Lung (tissue), 11 donors: ENCODE measurements at regions not wholly inside any gene's neighbourhood (a gene's known extent, or its start where the extent isn't known, plus 50 kb on each side); places are given as distances from the start of the nearest gene placed in this dataset.

ENCODE experiments used
- ATAC-seq: fragments of 200-7000 bp; cut with Tn5 transposase; one replicate; pipeline ENCODE4 v1.9.1; 2020; ENCODE audit warnings: moderate number of reproducible peaks; ENCODE audit not compliant: insufficient read depth, low FRiP score
- DNase-seq, 3 donors: peaks; one replicate each; pipeline ENCODE4 v3.0.0-alpha.2; 2013 to 2017
- H3K27ac ChIP-seq, 2 donors: one replicate each; pipeline ENCODE4 v1.5.1; 2013; ENCODE audit warnings: mild to moderate bottlenecking in 2 of 2, moderate library complexity in 2 of 2, control low read depth in 1 of 2, inconsistent platforms in 1 of 2, low read depth in 1 of 2, low read length in 1 of 2
- H3K27me3 ChIP-seq, 3 donors: one replicate each; pipeline ENCODE4 v1.5.1; 2013; ENCODE audit warnings: low read length in 2 of 3; ENCODE audit not compliant: control insufficient read depth in 3 of 3, insufficient read depth in 3 of 3
- H3K36me3 ChIP-seq, 4 donors: one replicate each; pipeline ENCODE4 v1.5.1; 2013; ENCODE audit warnings: low read length in 4 of 4, mild to moderate bottlenecking in 1 of 4, moderate library complexity in 1 of 4; ENCODE audit not compliant: control insufficient read depth in 4 of 4, insufficient read depth in 4 of 4
- H3K4me1 ChIP-seq, 5 donors: one replicate each; pipeline ENCODE4 v1.5.1; 2013; ENCODE audit warnings: low read length in 5 of 5, mild to moderate bottlenecking in 2 of 5, moderate library complexity in 1 of 5; ENCODE audit not compliant: control insufficient read depth in 5 of 5, insufficient read depth in 5 of 5
- H3K4me3 ChIP-seq: one replicate; pipeline ENCODE4 v1.5.1; 2013; ENCODE audit warnings: mild to moderate bottlenecking, control low read depth, moderate library complexity
- H3K9ac ChIP-seq, 2 donors: one replicate each; pipeline ENCODE4 v1.5.1; 2013; ENCODE audit warnings: low read length in 2 of 2, control low read depth in 1 of 2; ENCODE audit not compliant: insufficient read depth in 1 of 2
- H3K9me3 ChIP-seq, 4 donors: one replicate each; pipeline ENCODE4 v1.5.1; 2013; ENCODE audit warnings: low read length in 3 of 4, mild to moderate bottlenecking in 1 of 4, moderate library complexity in 1 of 4; ENCODE audit not compliant: control insufficient read depth in 4 of 4, insufficient read depth in 3 of 4
- WGBS, 2 donors: extraction: QIAGEN DNeasy Blood & Tissue Kit; methylation state at CpG; one replicate each; pipeline ENCODE4 v1.1.7; 2013; 5-methylcytosine and 5-hydroxymethylcytosine counted together
- TF ChIP-seq, protein P1 (sequence below): IDR thresholded peaks from 2 replicates; pipeline ENCODE4 v1.5.1; 2012; ENCODE audit warnings: mild to moderate bottlenecking; ENCODE audit errors: control extremely low read depth, extremely low read depth
- donor health status: control.
- donor health status: control.
- donor health status: Bipolar disorder and iron deficiency.
- donor health status: healthy.
- donor health status: DM: yes; HTN: yes; CAD: no.

DNA sequence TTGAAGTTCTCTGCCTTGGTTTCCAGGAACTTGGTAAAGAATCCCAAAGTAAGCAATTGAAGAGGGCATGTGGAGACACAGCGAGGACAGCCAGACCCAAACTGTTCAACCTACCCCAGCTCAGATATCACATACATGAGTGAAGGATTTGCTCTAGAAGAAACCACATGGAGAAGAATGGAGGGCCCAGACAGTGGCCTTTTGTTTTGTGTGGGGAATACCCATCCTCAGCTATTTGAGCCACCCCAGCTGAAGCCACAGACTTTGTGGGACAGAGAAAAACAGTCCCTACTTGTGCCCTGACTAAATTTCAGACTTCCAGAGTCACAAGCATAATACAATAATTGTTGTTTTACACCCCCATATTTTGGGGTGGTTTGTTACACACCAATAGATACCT lies 387.1 kb downstream of the ZSWIM6 start:
- Histone ChIP-seq H3K27me3 (no peaks in the 10 kb centered on the region), H3K4me3 (no peak overlapping the region), H3K9me3 (peaks cover 0 to 4% (median 0%) of the 10 kb centered on the region in 4 donors), H3K4me1 (peaks cover 0 to 3% (median 0%) of the 10 kb centered on the region in 5 donors), H3K27ac (no peak overlapping the region), H3K36me3 (no peaks in the 10 kb centered on the region), H3K9ac (no peak overlapping the region)
- no peak for DNase-seq
- TF ChIP-seq, protein P1, sequence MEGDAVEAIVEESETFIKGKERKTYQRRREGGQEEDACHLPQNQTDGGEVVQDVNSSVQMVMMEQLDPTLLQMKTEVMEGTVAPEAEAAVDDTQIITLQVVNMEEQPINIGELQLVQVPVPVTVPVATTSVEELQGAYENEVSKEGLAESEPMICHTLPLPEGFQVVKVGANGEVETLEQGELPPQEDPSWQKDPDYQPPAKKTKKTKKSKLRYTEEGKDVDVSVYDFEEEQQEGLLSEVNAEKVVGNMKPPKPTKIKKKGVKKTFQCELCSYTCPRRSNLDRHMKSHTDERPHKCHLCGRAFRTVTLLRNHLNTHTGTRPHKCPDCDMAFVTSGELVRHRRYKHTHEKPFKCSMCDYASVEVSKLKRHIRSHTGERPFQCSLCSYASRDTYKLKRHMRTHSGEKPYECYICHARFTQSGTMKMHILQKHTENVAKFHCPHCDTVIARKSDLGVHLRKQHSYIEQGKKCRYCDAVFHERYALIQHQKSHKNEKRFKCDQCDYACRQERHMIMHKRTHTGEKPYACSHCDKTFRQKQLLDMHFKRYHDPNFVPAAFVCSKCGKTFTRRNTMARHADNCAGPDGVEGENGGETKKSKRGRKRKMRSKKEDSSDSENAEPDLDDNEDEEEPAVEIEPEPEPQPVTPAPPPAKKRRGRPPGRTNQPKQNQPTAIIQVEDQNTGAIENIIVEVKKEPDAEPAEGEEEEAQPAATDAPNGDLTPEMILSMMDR, result no peak
- 86 to 97% methylated on average over 1 of the region's 1 CpG for WGBS, 2 donors
- ATAC-seq, result no peak

DNA sequence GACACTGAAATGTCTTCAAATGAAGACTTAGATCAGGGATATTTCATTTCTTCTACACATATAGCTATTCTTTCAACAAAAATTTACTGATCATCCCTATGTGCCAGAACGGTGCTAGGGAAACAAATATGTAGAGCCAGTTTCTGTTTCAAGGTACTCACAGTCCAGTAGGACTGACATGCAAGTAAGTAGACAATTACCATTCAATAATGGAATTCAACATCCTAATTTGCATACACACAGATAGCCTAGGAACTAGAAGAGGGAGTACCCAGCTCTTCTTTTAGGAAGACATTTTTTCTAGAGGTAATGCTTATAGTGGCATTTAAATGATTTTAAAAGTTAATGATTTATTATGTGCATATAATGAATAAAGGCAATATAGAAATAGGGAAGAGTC lies 388.8 kb downstream of the ZSWIM6 start:
- DNase-seq (no peak), ATAC-seq (no peak)
- Histone ChIP-seq H3K9ac (no peak overlapping the region), H3K9me3 (peaks cover 0 to 4% (median 0%) of the 10 kb centered on the region in 4 donors), H3K36me3 (no peaks in the 10 kb centered on the region), H3K4me1 (peaks cover 0 to 3% (median 0%) of the 10 kb centered on the region in 5 donors), H3K4me3 (no peak overlapping the region), H3K27me3 (no peaks in the 10 kb centered on the region), H3K27ac (no peak overlapping the region)
- TF ChIP-seq, protein P1, result no peak
- WGBS, 2 donors, result 88 to 91% methylated on average over 1 of the region's 1 CpG

DNA sequence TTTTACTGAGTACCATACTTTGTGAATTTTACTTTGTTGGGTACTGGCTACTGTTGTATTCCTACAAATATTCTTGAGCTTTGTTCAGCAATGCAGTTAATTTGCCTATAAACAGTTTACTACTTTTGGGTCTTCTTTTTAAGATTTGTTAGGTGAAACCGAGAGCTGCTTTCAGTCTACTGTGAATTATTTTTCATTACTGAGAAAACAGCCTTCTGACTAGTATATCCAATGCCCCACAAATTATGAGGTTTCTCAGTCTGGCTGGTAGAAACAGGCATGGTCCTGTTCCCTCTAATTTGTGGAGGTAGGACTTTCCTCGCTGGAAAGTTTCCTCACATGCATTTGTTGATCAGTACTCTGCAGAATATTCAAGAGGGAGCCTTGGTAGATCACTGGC lies 392.0 kb downstream of the ZSWIM6 start:
- Histone ChIP-seq H3K4me3 (no peak overlapping the region), H3K9ac (no peak overlapping the region), H3K4me1 (peaks cover 0 to 4% (median 0%) of the 10 kb centered on the region in 5 donors), H3K36me3 (no peaks in the 10 kb centered on the region), H3K27ac (no peak overlapping the region), H3K9me3 (peaks cover 0 to 4% (median 0%) of the 10 kb centered on the region in 4 donors), H3K27me3 (no peaks in the 10 kb centered on the region)
- WGBS, 2 donors, result 92 to 98% methylated on average over 2 of the region's 2 CpGs
- no peak for DNase-seq
- no peak for ATAC-seq
- TF ChIP-seq, protein P1, result no peak

DNA sequence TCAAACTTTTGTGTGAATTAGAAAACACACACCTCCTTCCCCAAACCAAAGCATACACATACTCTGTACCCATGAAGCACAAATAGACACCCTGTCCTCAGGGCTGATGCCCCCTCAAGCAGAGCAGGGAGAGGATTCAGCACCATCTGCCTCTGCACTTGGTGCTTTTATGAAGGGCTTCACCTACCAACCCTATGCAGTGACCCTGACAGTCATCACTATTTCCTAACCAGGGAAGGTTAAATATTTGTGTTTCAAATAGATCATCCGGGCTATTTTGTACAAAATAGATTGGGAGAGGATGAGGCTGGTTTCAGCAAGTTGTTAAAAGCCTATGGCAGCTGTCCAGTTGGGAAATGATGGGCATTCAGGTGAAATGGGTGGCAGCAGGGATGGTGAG lies 396.2 kb downstream of the ZSWIM6 start:
- H3K27ac ChIP-seq, result no peak overlapping the region
- 72 to 80% methylated on average over 1 of the region's 1 CpG for WGBS, 2 donors
- peaks cover 0 to 33% (median 0%) of the 10 kb centered on the region in 5 donors for H3K4me1 ChIP-seq
- DNase-seq (no peak), ATAC-seq (no peak)
- H3K27me3 ChIP-seq, result no peaks in the 10 kb centered on the region
- TF ChIP-seq, protein P1, result no peak
- H3K4me3 ChIP-seq, result no peak overlapping the region
- no peaks in the 10 kb centered on the region for H3K36me3 ChIP-seq
- H3K9me3 ChIP-seq, result no peaks in the 10 kb centered on the region
- H3K9ac ChIP-seq, result no peak overlapping the region
